Sigmoid colon (tissue), 4 donors: ENCODE measurements at regions not wholly inside any gene's neighbourhood (a gene's known extent, or its start where the extent isn't known, plus 50 kb on each side); places are given as distances from the start of the nearest gene placed in this dataset.

Source experiments
- CTCF ChIP-seq, 4 experiments: fragments of 450-650 bp in 3 of 4; fragments of 200-600 bp in 1 of 4; IDR thresholded peaks; one replicate each; pipeline ENCODE4 v1.5.1; 2016 to 2019; ENCODE audit warnings: antibody characterized with exemption in 4 of 4, mild to moderate bottlenecking in 3 of 4, moderate library complexity in 2 of 4
- EP300 ChIP-seq, 4 donors: sonication (generic); formaldehyde crosslinking; IDR thresholded peaks; one replicate each; pipeline ENCODE4 v1.6.1; 2017; ENCODE audit warnings: antibody characterized with exemption in 4 of 4
- POLR2A ChIP-seq, 2 donors: fragments of 450-650 bp; IDR thresholded peaks; one replicate each; pipeline ENCODE4 v1.6.1; 2016; ENCODE audit warnings: antibody characterized with exemption in 2 of 2, mild to moderate bottlenecking in 2 of 2, moderate library complexity in 2 of 2
- POLR2AphosphoS5 ChIP-seq, 4 donors: sonication (generic); formaldehyde crosslinking; IDR thresholded peaks; one replicate each; pipeline ENCODE4 v1.6.1; 2017; ENCODE audit warnings: antibody characterized with exemption in 4 of 4

- no peak for TF ChIP-seq CTCF (IDR thresholded peaks at IDR 0.05)
- no peak for TF ChIP-seq POLR2AphosphoS5 (IDR thresholded peaks at IDR 0.05)
- TF ChIP-seq EP300 (IDR thresholded peaks at IDR 0.05): no peak
- no peak for TF ChIP-seq POLR2A (IDR thresholded peaks at IDR 0.05)
Measured at GRCh38 chr10:120998251-120998650, 147.1 kb downstream of the WDR11 start.
